ENCODE measurements at regions not wholly inside any gene's neighbourhood (a gene's known extent, or its start where the extent isn't known, plus 50 kb on each side); places are given as distances from the start of the nearest gene placed in this dataset.

DNA sequence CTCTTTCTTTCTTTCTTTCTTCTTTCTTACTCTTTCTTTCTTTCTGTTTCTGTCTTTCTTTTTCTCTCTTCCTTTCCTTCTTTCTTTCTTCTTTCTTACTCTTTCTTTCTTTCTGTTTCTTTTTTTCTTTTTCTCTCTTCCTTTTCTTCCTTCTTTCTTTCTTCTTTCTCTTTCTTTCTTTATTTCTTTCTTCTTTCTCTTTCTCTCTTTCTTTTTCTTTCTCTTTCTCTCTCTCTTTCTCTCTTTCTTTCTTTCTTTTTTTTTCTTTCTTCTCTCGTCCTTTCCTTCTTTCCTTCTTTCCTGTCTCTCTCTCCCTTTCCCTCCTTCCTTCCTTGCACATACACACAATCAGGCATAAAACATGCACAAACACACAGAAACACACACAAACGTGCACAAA, 79.3 kb upstream of the SHOX start:
- TF ChIP-seq TARDBP (IDR thresholded peaks at IDR 0.05) (no peak), CTBP1 (IDR thresholded peaks at IDR 0.05; ENCODE audit: borderline replicate concordance) (no peak), FOXK2 (IDR thresholded peaks at IDR 0.05) (no peak), ZNF384 (IDR thresholded peaks at IDR 0.05) (no peak), SP1 (IDR thresholded peaks at IDR 0.05) (no peak), ELF4 (IDR thresholded peaks at IDR 0.05) (no peak), FOXM1 (IDR thresholded peaks at IDR 0.05; ENCODE audit: borderline replicate concordance) (no peak), NFRKB (IDR thresholded peaks at IDR 0.05) (no peak), HDGF (IDR thresholded peaks at IDR 0.05; ENCODE audit: borderline replicate concordance) (no peak), BHLHE40 (IDR thresholded peaks at IDR 0.05; ENCODE audit: borderline replicate concordance) (no peak)

All from HEK293T (cell line).